H1 (cell line): ENCODE measurements at regions not wholly inside any gene's neighbourhood (a gene's known extent, or its start where the extent isn't known, plus 50 kb on each side); places are given as distances from the start of the nearest gene placed in this dataset.

Experiments used
- CTCF ChIA-PET: fragments of 300-600 bp; sonication (Branson Sonifier 250); formaldehyde crosslinking; loops from one replicate; lab custom pipeline; 2021; ENCODE audit not compliant: partially characterized antibody; lab: Charles Lee
- POLR2A ChIA-PET: fragments of 300-600 bp; sonication (Branson Sonifier 250); formaldehyde crosslinking; loops from one replicate; lab custom pipeline; 2021; ENCODE audit warnings: inconsistent platforms; ENCODE audit not compliant: partially characterized antibody; lab: Charles Lee
- DNase-seq, 2 experiments: peaks; one replicate each; pipeline versions ENCODE4 v3.0.0 to v3.0.0-alpha.2; 2010 to 2022; ENCODE audit warnings: low spot score in 2 of 2, low read depth in 1 of 2, mixed read lengths in 1 of 2
- FAIRE-seq: peaks from 2 replicates; lab custom pipeline; 2011; peaks lifted over from hg19 to GRCh38; lab: Jason Lieb, UNC
- H2AFZ ChIP-seq: 2 replicates; pipeline ENCODE4 v1.8.1; 2012; ENCODE audit warnings: low read length, inconsistent platforms
- H2AK5ac ChIP-seq: 2 replicates; pipeline ENCODE4 v1.6.1; 2013; ENCODE audit warnings: low read depth, low read length
- H2BK120ac ChIP-seq: replicated peaks from 2 replicates; pipeline ENCODE3; 2013; ENCODE audit warnings: low read depth, low read length, inconsistent platforms
- H2BK12ac ChIP-seq: 2 replicates; pipeline ENCODE4 v1.6.1; 2013; ENCODE audit warnings: low read depth, low read length
- H2BK15ac ChIP-seq: 2 replicates; pipeline ENCODE4 v1.6.1; 2013; ENCODE audit warnings: low read length
- H2BK20ac ChIP-seq: 2 replicates; pipeline ENCODE4 v1.6.1; 2013; ENCODE audit warnings: low read length
- H2BK5ac ChIP-seq: 2 replicates; pipeline ENCODE4 v1.6.1; 2013; ENCODE audit warnings: low read depth, low read length
- H3K14ac ChIP-seq: 2 replicates; pipeline ENCODE4 v1.6.1; 2013; ENCODE audit warnings: inconsistent platforms; ENCODE audit not compliant: insufficient read length
- H3K18ac ChIP-seq: 2 replicates; pipeline ENCODE4 v1.6.1; 2013; ENCODE audit warnings: low read length; ENCODE audit errors: extremely low read depth
- H3K23ac ChIP-seq: 2 replicates; pipeline ENCODE4 v1.6.1; 2013; ENCODE audit warnings: inconsistent platforms; ENCODE audit not compliant: insufficient read length
- H3K23me2 ChIP-seq: 2 replicates; pipeline ENCODE4 v1.6.1; 2013; ENCODE audit warnings: low read depth, low read length
- H3K27ac ChIP-seq: 2 replicates; pipeline ENCODE4 v1.6.1; 2011; ENCODE audit warnings: low read depth, low read length, inconsistent platforms
- H3K27me3 ChIP-seq, 4 experiments: replicated peaks in 1 of 4; 1 replicate in 1 of 4; 2 replicates in 3 of 4; pipeline versions ENCODE4 v1.6.1 to v1.8.1; 2011 to 2013; ENCODE audit warnings: low read length in 3 of 4, mild to moderate bottlenecking in 3 of 4, inconsistent platforms in 2 of 4, mixed read lengths in 2 of 4, moderate library complexity in 1 of 4; ENCODE audit not compliant: control insufficient read depth in 3 of 4, insufficient read depth in 3 of 4; ENCODE audit errors: extremely low read depth in 1 of 4
- H3K36me3 ChIP-seq, 4 experiments: 2 replicates each; pipeline versions ENCODE4 v1.6.1 to v1.8.1; 2011 to 2013; ENCODE audit warnings: mild to moderate bottlenecking in 4 of 4, low read length in 3 of 4, moderate library complexity in 2 of 4, control low read depth in 1 of 4, inconsistent platforms in 1 of 4; ENCODE audit not compliant: insufficient read depth in 4 of 4, control insufficient read depth in 2 of 4
- H3K4ac ChIP-seq: replicated peaks from 2 replicates; pipeline ENCODE3; 2013; ENCODE audit warnings: low read length, low read depth, mixed read lengths, inconsistent platforms; ENCODE audit not compliant: insufficient read length
- H3K4me1 ChIP-seq, 4 experiments: replicated peaks in 1 of 4; 1 replicate in 1 of 4; 2 replicates in 3 of 4; pipeline versions ENCODE4 v1.6.1 to v1.8.1; 2011 to 2013; ENCODE audit warnings: low read length in 3 of 4, inconsistent platforms in 2 of 4, mixed read lengths in 1 of 4; ENCODE audit not compliant: insufficient read depth in 4 of 4, control insufficient read depth in 3 of 4
- H3K4me2 ChIP-seq, 2 experiments: 2 replicates each; pipeline versions ENCODE4 v1.6.1 to v1.8.1; 2011 to 2013; ENCODE audit warnings: low read depth in 2 of 2, low read length in 2 of 2, control low read depth in 1 of 2, inconsistent platforms in 1 of 2, mild to moderate bottlenecking in 1 of 2; ENCODE audit not compliant: insufficient read depth in 1 of 2
- H3K4me3 ChIP-seq, 4 experiments: fragments of 200-600, 300-600 bp in 1 of 4; sonication (generic), shearing (Covaris generic), sonication (Bioruptor Twin) in 1 of 4; 2 replicates each; pipeline versions ENCODE4 v1.5.1 to v1.8.1; 2011 to 2016; ENCODE audit warnings: low read length in 4 of 4, low read depth in 3 of 4, control low read depth in 2 of 4, inconsistent platforms in 2 of 4, mild to moderate bottlenecking in 2 of 4, mixed read lengths in 1 of 4, moderate library complexity in 1 of 4; ENCODE audit not compliant: insufficient read depth in 2 of 4; ENCODE audit errors: extremely low read depth in 1 of 4
- H3K56ac ChIP-seq: replicated peaks from 2 replicates; pipeline ENCODE3; 2013; ENCODE audit warnings: low read depth, mild to moderate bottlenecking, mixed read lengths, low read length, inconsistent platforms; ENCODE audit not compliant: insufficient read length
- H3K79me1 ChIP-seq: 2 replicates; pipeline ENCODE4 v1.6.1; 2013; ENCODE audit warnings: low read depth, low read length, control low read depth
- H3K79me2 ChIP-seq, 2 experiments: 2 replicates each; pipeline versions ENCODE4 v1.6.1 to v1.8.1; 2012 to 2013; ENCODE audit warnings: low read length in 2 of 2, mild to moderate bottlenecking in 2 of 2, inconsistent platforms in 1 of 2; ENCODE audit not compliant: insufficient read depth in 2 of 2, control insufficient read depth in 1 of 2
- H3K9ac ChIP-seq, 4 experiments: replicated peaks in 1 of 4; 1 replicate in 1 of 4; 2 replicates in 3 of 4; pipeline versions ENCODE4 v1.6.1 to v1.8.1; 2011 to 2013; ENCODE audit warnings: low read depth in 3 of 4, low read length in 3 of 4, control low read depth in 2 of 4, mild to moderate bottlenecking in 2 of 4, moderate library complexity in 2 of 4, inconsistent platforms in 1 of 4; ENCODE audit errors: extremely low read depth in 1 of 4
- H3K9me3 ChIP-seq, 2 experiments: 2 replicates each; pipeline versions ENCODE4 v1.6.1 to v1.8.1; 2012 to 2013; ENCODE audit warnings: mild to moderate bottlenecking in 2 of 2, moderate library complexity in 2 of 2, control low read depth in 1 of 2, inconsistent platforms in 1 of 2, low read depth in 1 of 2, low read length in 1 of 2, mixed read lengths in 1 of 2; ENCODE audit not compliant: insufficient read depth in 2 of 2
- H4K20me1 ChIP-seq, 2 experiments: replicated peaks in 1 of 2; 2 replicates each; pipeline versions ENCODE3 to v1.8.1; 2011 to 2013; ENCODE audit warnings: inconsistent platforms in 2 of 2, low read length in 2 of 2, mild to moderate bottlenecking in 1 of 2; ENCODE audit not compliant: insufficient read depth in 2 of 2, control insufficient read depth in 1 of 2
- H4K5ac ChIP-seq: 2 replicates; pipeline ENCODE4 v1.6.1; 2013; ENCODE audit warnings: low read length, low read depth, mixed read lengths, inconsistent platforms; ENCODE audit not compliant: insufficient read length
- H4K8ac ChIP-seq: 2 replicates; pipeline ENCODE4 v1.8.0; 2013; ENCODE audit warnings: mild to moderate bottlenecking, moderate library complexity, low read length, inconsistent platforms; ENCODE audit not compliant: insufficient read depth; ENCODE audit errors: extremely low read depth
- H4K91ac ChIP-seq: replicated peaks from 2 replicates; pipeline ENCODE3; 2013; ENCODE audit warnings: low read length, mixed read lengths, inconsistent platforms; ENCODE audit not compliant: insufficient read length
- ASH2L ChIP-seq: fragments of 200-600, 300-600 bp; sonication (generic); IDR thresholded peaks from one replicate; pipeline ENCODE4 v1.7.1; 2017; ENCODE audit warnings: low read length
- CBX8 ChIP-seq: fragments of 300-800, 300-1000 bp; sonication (generic); IDR thresholded peaks from 2 replicates; pipeline ENCODE4 v1.7.1; 2016; ENCODE audit warnings: low read depth, low read length, borderline replicate concordance
- CEBPB ChIP-seq: IDR thresholded peaks from 2 replicates; pipeline ENCODE4 v1.6.1; 2012; ENCODE audit warnings: low read depth, low read length
- CTBP2 ChIP-seq: IDR thresholded peaks from 2 replicates; pipeline ENCODE4 v1.7.0; 2011; ENCODE audit warnings: borderline replicate concordance, mild to moderate bottlenecking, moderate library complexity, mixed read lengths, low read length; ENCODE audit not compliant: insufficient read depth, insufficient read length
- EGR1 ChIP-seq: IDR thresholded peaks from 2 replicates; pipeline ENCODE4 v1.6.1; 2011; ENCODE audit warnings: low read depth, low read length, borderline replicate concordance
- JUN ChIP-seq: IDR thresholded peaks from 2 replicates; pipeline ENCODE4 v1.6.1; 2011; ENCODE audit warnings: low read depth, mild to moderate bottlenecking, improper control_type of control experiment, low read length
- JUND ChIP-seq: IDR thresholded peaks from 2 replicates; pipeline ENCODE4 v1.6.1; 2011; ENCODE audit warnings: mild to moderate bottlenecking, improper control_type of control experiment, low read length
- KDM1A ChIP-seq: fragments of 200-600, 300-600 bp; sonication (generic); IDR thresholded peaks from 2 replicates; pipeline ENCODE4 v1.7.1; 2016; ENCODE audit warnings: mild to moderate bottlenecking, low read length, borderline replicate concordance
- NRF1 ChIP-seq: IDR thresholded peaks from 2 replicates; pipeline ENCODE4 v1.6.1; 2011; ENCODE audit warnings: mild to moderate bottlenecking, low read depth, low read length, improper control_type of control experiment
- POU5F1 ChIP-seq: IDR thresholded peaks from 2 replicates; pipeline ENCODE4 v1.6.1; 2011; ENCODE audit warnings: low read depth, mild to moderate bottlenecking, low read length, moderate library complexity
- RAD21 ChIP-seq, 2 experiments: IDR thresholded peaks in 1 of 2; conservative IDR thresholded peaks in 1 of 2; 2 replicates each; pipeline ENCODE4 v1.6.1; 2011; ENCODE audit warnings: low read depth in 2 of 2, low read length in 2 of 2, improper control_type of control experiment in 1 of 2, inconsistent platforms in 1 of 2, mild to moderate bottlenecking in 1 of 2, moderate library complexity in 1 of 2
- SP1 ChIP-seq: IDR thresholded peaks from 2 replicates; pipeline ENCODE4 v1.6.1; 2011; ENCODE audit warnings: low read depth, low read length
- SP4 ChIP-seq: IDR thresholded peaks from 2 replicates; pipeline ENCODE4 v1.6.1; 2012; ENCODE audit warnings: low read length, inconsistent platforms
- TBP ChIP-seq: IDR thresholded peaks from 2 replicates; pipeline ENCODE4 v1.6.1; 2011; ENCODE audit warnings: low read depth, low read length, improper control_type of control experiment
- WGBS, 2 experiments: shearing (Covaris generic) in 1 of 2; methylation state at CpG; one replicate each; pipeline versions ENCODE4 v1.1.6 to v1.1.7; 2013 to 2015; ENCODE audit warnings: low lambda C conversion rate in 2 of 2, mixed read lengths in 2 of 2, inconsistent platforms in 1 of 2, low coverage in 1 of 2, missing lambda C conversion rate in 1 of 2; ENCODE audit not compliant: insufficient replicate concordance in 2 of 2, insufficient coverage in 1 of 2, insufficient read length in 1 of 2; ENCODE audit errors: extremely low coverage in 1 of 2, missing lambda C conversion rate in 1 of 2; 5-methylcytosine and 5-hydroxymethylcytosine counted together
- TF ChIP-seq, protein P1 (sequence below): IDR thresholded peaks from 2 replicates; pipeline ENCODE4 v1.6.1; 2011; ENCODE audit warnings: low read length, improper control_type of control experiment

- Histone ChIP-seq H2AFZ (no peak overlapping the region), H3K36me3 (no peaks in the 10 kb centered on the region), H4K8ac (no peak overlapping the region), H4K20me1 (no peaks in the 10 kb centered on the region), H2BK120ac (no peak overlapping the region), H3K79me1 (no peaks in the 10 kb centered on the region), H3K4me2 (no peak overlapping the region), H3K14ac (no peak overlapping the region), H3K4ac (no peak overlapping the region), H3K23ac (no peak overlapping the region), H2BK5ac (no peak overlapping the region), H3K4me3 (no peak overlapping the region), H2BK20ac (no peak overlapping the region), H3K56ac (no peak overlapping the region), H2BK12ac (no peak overlapping the region), H3K79me2 (no peaks in the 10 kb centered on the region), H3K4me1 (no peaks in the 10 kb centered on the region), H4K5ac (no peak overlapping the region), H3K9me3 (no peaks in the 10 kb centered on the region), H4K91ac (no peak overlapping the region), H3K9ac (no peak overlapping the region), H3K23me2 (no peaks in the 10 kb centered on the region), H3K27me3 (no peaks in the 10 kb centered on the region), H2AK5ac (no peak overlapping the region), H3K18ac (no peak overlapping the region), H3K27ac (no peak overlapping the region), H2BK15ac (no peak overlapping the region)
- WGBS, 2 experiments, result 48% methylated on average over 2 of the region's 2 CpGs; no CpG with 5 or more reads in 1 of the 2 experiments
- no peak for DNase-seq
- POLR2A ChIA-PET, result no interaction called here
- CTCF ChIA-PET, result no interaction called here
- FAIRE-seq, result no peak
- TF ChIP-seq JUND (no peak), RAD21 (IDR thresholded peaks at IDR 0.05 in 1 of 2, conservative IDR thresholded peaks at IDR 0.05 in 1 of 2; ENCODE audit: low read depth in 2 of 2, low read length in 2 of 2) (no peak), EGR1 (no peak), POU5F1 (no peak), CTBP2 (no peak), ASH2L (no peak), JUN (no peak), SP4 (no peak), SP1 (no peak), NRF1 (no peak), KDM1A (no peak), CEBPB (no peak), CBX8 (no peak), TBP (no peak)
- TF ChIP-seq, protein P1, sequence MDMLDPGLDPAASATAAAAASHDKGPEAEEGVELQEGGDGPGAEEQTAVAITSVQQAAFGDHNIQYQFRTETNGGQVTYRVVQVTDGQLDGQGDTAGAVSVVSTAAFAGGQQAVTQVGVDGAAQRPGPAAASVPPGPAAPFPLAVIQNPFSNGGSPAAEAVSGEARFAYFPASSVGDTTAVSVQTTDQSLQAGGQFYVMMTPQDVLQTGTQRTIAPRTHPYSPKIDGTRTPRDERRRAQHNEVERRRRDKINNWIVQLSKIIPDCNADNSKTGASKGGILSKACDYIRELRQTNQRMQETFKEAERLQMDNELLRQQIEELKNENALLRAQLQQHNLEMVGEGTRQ, result no peak
Measured at GRCh38 chr3:110808630-110809029, 263.0 kb upstream of the NECTIN3 start.
